ENCODE measurements at regions not wholly inside any gene's neighbourhood (a gene's known extent, or its start where the extent isn't known, plus 50 kb on each side); places are given as distances from the start of the nearest gene placed in this dataset.

DNA sequence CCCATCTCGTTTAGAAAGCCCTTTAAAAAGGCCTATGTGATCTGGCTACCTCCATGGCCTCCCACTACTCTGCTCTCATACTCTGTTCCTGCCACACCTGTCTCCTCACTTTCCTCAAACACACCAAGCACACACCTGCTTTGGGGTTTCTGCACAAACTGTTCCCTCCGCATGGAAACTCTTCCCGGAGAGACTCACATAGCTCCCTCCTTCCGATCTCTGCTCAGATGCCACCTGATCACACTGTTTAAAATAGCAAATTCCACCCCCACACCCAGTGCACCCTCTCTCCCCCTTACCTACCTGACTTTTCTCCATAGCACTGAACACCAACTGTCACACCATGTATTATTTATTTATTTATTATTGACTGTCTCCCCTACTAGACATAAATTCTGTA, 84.0 kb upstream of the NR4A3 start (continued):
- TF ChIP-seq, protein P1, sequence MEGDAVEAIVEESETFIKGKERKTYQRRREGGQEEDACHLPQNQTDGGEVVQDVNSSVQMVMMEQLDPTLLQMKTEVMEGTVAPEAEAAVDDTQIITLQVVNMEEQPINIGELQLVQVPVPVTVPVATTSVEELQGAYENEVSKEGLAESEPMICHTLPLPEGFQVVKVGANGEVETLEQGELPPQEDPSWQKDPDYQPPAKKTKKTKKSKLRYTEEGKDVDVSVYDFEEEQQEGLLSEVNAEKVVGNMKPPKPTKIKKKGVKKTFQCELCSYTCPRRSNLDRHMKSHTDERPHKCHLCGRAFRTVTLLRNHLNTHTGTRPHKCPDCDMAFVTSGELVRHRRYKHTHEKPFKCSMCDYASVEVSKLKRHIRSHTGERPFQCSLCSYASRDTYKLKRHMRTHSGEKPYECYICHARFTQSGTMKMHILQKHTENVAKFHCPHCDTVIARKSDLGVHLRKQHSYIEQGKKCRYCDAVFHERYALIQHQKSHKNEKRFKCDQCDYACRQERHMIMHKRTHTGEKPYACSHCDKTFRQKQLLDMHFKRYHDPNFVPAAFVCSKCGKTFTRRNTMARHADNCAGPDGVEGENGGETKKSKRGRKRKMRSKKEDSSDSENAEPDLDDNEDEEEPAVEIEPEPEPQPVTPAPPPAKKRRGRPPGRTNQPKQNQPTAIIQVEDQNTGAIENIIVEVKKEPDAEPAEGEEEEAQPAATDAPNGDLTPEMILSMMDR (IDR thresholded peaks at IDR 0.05; ENCODE audit: control extremely low read depth in 1 of 3, insufficient read depth in 1 of 3, low read depth in 1 of 3, low read length in 3 of 3), result no peak
- no peak for TF ChIP-seq KDM1A (IDR thresholded peaks at IDR 0.05; ENCODE audit: borderline replicate concordance, low read length)
- no peak for TF ChIP-seq KDM5A (IDR thresholded peaks at IDR 0.05; ENCODE audit: low read length)
- no peak for TF ChIP-seq BRCA1 (IDR thresholded peaks at IDR 0.05; ENCODE audit: low read depth, low read length)
- no peak for TF ChIP-seq SIX5 (IDR thresholded peaks at IDR 0.05; ENCODE audit: low read depth, low read length)
- no peak for TF ChIP-seq SUZ12 (IDR thresholded peaks at IDR 0.05; ENCODE audit: low read length)
